RWPE2 (cell line): ENCODE measurements at regions not wholly inside any gene's neighbourhood (a gene's known extent, or its start where the extent isn't known, plus 50 kb on each side); places are given as distances from the start of the nearest gene placed in this dataset.
"Not testable (repeated sequence)": the region's sequence is repeated elsewhere in the genome, so short reads cannot be mapped to it uniquely, and the experiment has no call there.

Experiments used
- ATAC-seq: fragments of 200-7000 bp; cut with Tn5 transposase; 3 replicates; pipeline ENCODE4 v1.9.1; 2021; ENCODE audit warnings: low read depth
- DNase-seq: peaks from one replicate; pipeline ENCODE4 v3.0.0-alpha.2; 2020; ENCODE audit warnings: low spot score
- H3K27ac ChIP-seq: fragments of 450-650 bp; 2 replicates; pipeline ENCODE4 v1.5.1; 2017; ENCODE audit warnings: mild to moderate bottlenecking; ENCODE audit not compliant: poor library complexity, severe bottlenecking
- H3K27me3 ChIP-seq: fragments of 250-450 bp; sonication (Bioruptor Pico); 2 replicates; pipeline ENCODE4 v1.5.1; 2021; ENCODE audit warnings: mild to moderate bottlenecking, moderate library complexity; ENCODE audit not compliant: insufficient read depth, poor library complexity, severe bottlenecking
- H3K36me3 ChIP-seq: fragments of 250-450 bp; sonication (Bioruptor Pico); 2 replicates; pipeline ENCODE4 v1.5.1; 2020; ENCODE audit warnings: low read depth, mild to moderate bottlenecking, moderate library complexity
- H3K4me1 ChIP-seq: fragments of 250-450 bp; sonication (Bioruptor Pico); 2 replicates; pipeline ENCODE4 v1.5.1; 2021; ENCODE audit warnings: mild to moderate bottlenecking, moderate library complexity; ENCODE audit not compliant: insufficient read depth, poor library complexity, severe bottlenecking
- H3K4me3 ChIP-seq: fragments of 250-450 bp; sonication (Bioruptor Pico); 2 replicates; pipeline ENCODE4 v1.5.1; 2021; ENCODE audit warnings: mild to moderate bottlenecking, moderate library complexity; ENCODE audit not compliant: severe bottlenecking
- H3K9me3 ChIP-seq: fragments of 250-450 bp; sonication (Bioruptor Pico); 2 replicates; pipeline ENCODE4 v1.5.1; 2021; ENCODE audit warnings: mild to moderate bottlenecking, moderate library complexity; ENCODE audit not compliant: severe bottlenecking
- TF ChIP-seq, protein P1 (sequence below): fragments of 450-650 bp; IDR thresholded peaks from one replicate; pipeline ENCODE4 v1.5.1; 2017; ENCODE audit warnings: mild to moderate bottlenecking, moderate library complexity; ENCODE audit not compliant: poor library complexity, severe bottlenecking

DNA sequence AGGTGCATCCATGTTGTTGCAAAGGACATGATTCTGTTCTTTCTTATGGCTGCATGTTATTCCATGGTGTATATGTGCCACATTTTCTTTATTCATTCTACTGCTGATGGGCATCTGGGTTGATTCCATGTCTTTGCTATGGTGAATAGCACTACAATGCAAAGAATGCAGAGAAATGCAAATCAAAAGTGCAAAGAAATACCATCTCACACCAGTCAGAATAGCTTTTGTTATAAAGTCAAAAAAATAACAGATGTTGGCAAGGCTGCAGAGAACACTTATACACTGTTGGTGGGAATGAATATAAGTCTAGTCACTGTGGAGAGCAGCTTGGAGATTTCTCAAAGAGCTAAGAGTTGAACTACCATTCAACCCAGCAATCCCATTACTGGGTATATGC, 99.2 kb downstream of the DHRS2 start:
- H3K27ac ChIP-seq, result no peak overlapping the region
- no peak for DNase-seq
- TF ChIP-seq, protein P1, sequence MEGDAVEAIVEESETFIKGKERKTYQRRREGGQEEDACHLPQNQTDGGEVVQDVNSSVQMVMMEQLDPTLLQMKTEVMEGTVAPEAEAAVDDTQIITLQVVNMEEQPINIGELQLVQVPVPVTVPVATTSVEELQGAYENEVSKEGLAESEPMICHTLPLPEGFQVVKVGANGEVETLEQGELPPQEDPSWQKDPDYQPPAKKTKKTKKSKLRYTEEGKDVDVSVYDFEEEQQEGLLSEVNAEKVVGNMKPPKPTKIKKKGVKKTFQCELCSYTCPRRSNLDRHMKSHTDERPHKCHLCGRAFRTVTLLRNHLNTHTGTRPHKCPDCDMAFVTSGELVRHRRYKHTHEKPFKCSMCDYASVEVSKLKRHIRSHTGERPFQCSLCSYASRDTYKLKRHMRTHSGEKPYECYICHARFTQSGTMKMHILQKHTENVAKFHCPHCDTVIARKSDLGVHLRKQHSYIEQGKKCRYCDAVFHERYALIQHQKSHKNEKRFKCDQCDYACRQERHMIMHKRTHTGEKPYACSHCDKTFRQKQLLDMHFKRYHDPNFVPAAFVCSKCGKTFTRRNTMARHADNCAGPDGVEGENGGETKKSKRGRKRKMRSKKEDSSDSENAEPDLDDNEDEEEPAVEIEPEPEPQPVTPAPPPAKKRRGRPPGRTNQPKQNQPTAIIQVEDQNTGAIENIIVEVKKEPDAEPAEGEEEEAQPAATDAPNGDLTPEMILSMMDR, result no peak
- H3K36me3 ChIP-seq, result no peaks in the 10 kb centered on the region
- no peak overlapping the region for H3K4me3 ChIP-seq
- H3K27me3 ChIP-seq, result no peaks in the 10 kb centered on the region
- no peak for ATAC-seq
- H3K4me1 ChIP-seq, result no peaks in the 10 kb centered on the region
- no peaks in the 10 kb centered on the region for H3K9me3 ChIP-seq

- H3K27ac ChIP-seq, H3K4me3 ChIP-seq, H3K9me3 ChIP-seq, DNase-seq, ATAC-seq, H3K27me3 ChIP-seq, H3K4me1 ChIP-seq, H3K36me3 ChIP-seq: not testable (repeated sequence)
Observed at GRCh38 chr14:23744368-23744767, 108.2 kb downstream of the DHRS2 start.

DNA sequence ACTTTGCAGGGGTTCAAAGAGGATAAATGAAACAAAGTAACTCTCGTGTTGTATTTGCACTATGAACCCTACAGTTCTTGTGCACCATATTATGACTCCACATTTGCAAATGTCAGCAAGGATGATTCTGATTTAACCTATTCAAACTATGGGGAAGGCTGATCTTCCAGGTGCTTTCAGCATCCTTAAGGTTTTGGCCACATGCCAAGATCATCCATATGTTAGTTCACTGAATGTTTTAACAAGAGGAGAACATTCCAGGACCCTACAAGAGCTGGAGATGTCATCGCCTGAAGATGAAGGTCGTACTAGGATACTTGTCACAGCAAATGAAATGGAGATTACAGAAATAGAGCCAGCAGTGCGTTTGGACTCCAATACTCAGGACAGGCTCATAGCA, 114.2 kb downstream of the DHRS2 start:
- Histone ChIP-seq H3K9me3 (no peaks in the 10 kb centered on the region), H3K36me3 (no peaks in the 10 kb centered on the region), H3K27me3 (peaks cover 19% of the 10 kb centered on the region), H3K27ac (no peak overlapping the region), H3K4me3 (no peak overlapping the region), H3K4me1 (no peaks in the 10 kb centered on the region)
- DNase-seq (no peak), ATAC-seq (no peak)
- TF ChIP-seq, protein P1, result no peak

- H3K27me3 ChIP-seq, result peaks cover 31% of the 10 kb centered on the region
- no peak overlapping the region for H3K27ac ChIP-seq
- no peaks in the 10 kb centered on the region for H3K36me3 ChIP-seq
- no peak for ATAC-seq
- no peak for DNase-seq
- no peak overlapping the region for H3K4me3 ChIP-seq
- no peaks in the 10 kb centered on the region for H3K9me3 ChIP-seq
- TF ChIP-seq, protein P1, result no peak
- no peaks in the 10 kb centered on the region for H3K4me1 ChIP-seq
Observed at GRCh38 chr14:23751616-23752015, 115.5 kb downstream of the DHRS2 start.

- H3K4me1 ChIP-seq, result no peaks in the 10 kb centered on the region
- H3K36me3 ChIP-seq, result no peaks in the 10 kb centered on the region
- no peak for DNase-seq
- peaks cover 13% of the 10 kb centered on the region for H3K27me3 ChIP-seq
- TF ChIP-seq, protein P1, result no peak
- no peaks in the 10 kb centered on the region for H3K9me3 ChIP-seq
- no peak overlapping the region for H3K27ac ChIP-seq
- no peak overlapping the region for H3K4me3 ChIP-seq
- no peak for ATAC-seq
Observed at GRCh38 chr14:23763394-23763793, 127.2 kb downstream of the DHRS2 start.
